GM23338 (cell line): ENCODE measurements at regions not wholly inside any gene's neighbourhood (a gene's known extent, or its start where the extent isn't known, plus 50 kb on each side); places are given as distances from the start of the nearest gene placed in this dataset.

Experiments used
- ATAC-seq: fragments of 200-7000 bp; cut with Tn5 transposase; 3 replicates; pipeline ENCODE4 v1.9.1; 2020
- DNase-seq: peaks from one replicate; pipeline ENCODE4 v3.0.0-alpha.2; 2015; ENCODE audit warnings: low spot score
- H2AFZ ChIP-seq: fragments of 200-600 bp; sonication (generic); 2 replicates; pipeline ENCODE4 v1.8.0; 2016; ENCODE audit warnings: antibody characterized with exemption, mild to moderate bottlenecking, moderate library complexity
- H3F3A ChIP-seq: fragments of 200-600 bp; sonication (generic); replicated peaks from 2 replicates; pipeline ENCODE4 v1.8.0; 2017; ENCODE audit warnings: antibody characterized with exemption, mixed run types, low read depth
- H3K27ac ChIP-seq: fragments of 200-600 bp; sonication (generic); 2 replicates; pipeline ENCODE4 v1.6.1; 2016; ENCODE audit warnings: low read depth
- H3K27me3 ChIP-seq: fragments of 200-600 bp; sonication (generic); 2 replicates; pipeline ENCODE4 v1.8.0; 2016; ENCODE audit warnings: mild to moderate bottlenecking, mixed run types, moderate library complexity; ENCODE audit not compliant: insufficient read depth
- H3K36me3 ChIP-seq: fragments of 200-600 bp; sonication (generic); 2 replicates; pipeline ENCODE4 v1.8.0; 2016; ENCODE audit warnings: mild to moderate bottlenecking; ENCODE audit not compliant: insufficient read depth
- H3K4me1 ChIP-seq: fragments of 200-600 bp; sonication (generic); 2 replicates; pipeline ENCODE4 v1.8.0; 2016; ENCODE audit warnings: mild to moderate bottlenecking, moderate library complexity; ENCODE audit not compliant: insufficient read depth
- H3K4me2 ChIP-seq: fragments of 200-600 bp; sonication (generic); 2 replicates; pipeline ENCODE4 v1.7.1; 2017; ENCODE audit warnings: mixed run types
- H3K4me3 ChIP-seq: fragments of 200-600 bp; sonication (generic); 2 replicates; pipeline ENCODE4 v1.6.1; 2016; ENCODE audit warnings: mixed run types
- H3K79me2 ChIP-seq: fragments of 200-600 bp; sonication (generic); replicated peaks from 2 replicates; pipeline ENCODE4 v1.8.0; 2017; ENCODE audit warnings: mild to moderate bottlenecking; ENCODE audit not compliant: insufficient read depth
- H3K9me2 ChIP-seq: fragments of 200-600 bp; sonication (generic); 2 replicates; pipeline ENCODE4 v1.8.0; 2017; ENCODE audit not compliant: insufficient read depth
- H4K20me1 ChIP-seq: fragments of 200-600 bp; sonication (generic); replicated peaks from 2 replicates; pipeline ENCODE4 v1.8.0; 2017; ENCODE audit warnings: mild to moderate bottlenecking; ENCODE audit not compliant: insufficient read depth
- H3K27ac Mint-ChIP-seq: 2 replicates; pipeline ENCODE4 v1.8.0; 2020; ENCODE audit warnings: inconsistent platforms, mild to moderate bottlenecking, moderate library complexity, mixed read lengths
- H3K27me3 Mint-ChIP-seq: 3 replicates; pipeline ENCODE4 v1.8.0; 2022; ENCODE audit warnings: low read depth, mild to moderate bottlenecking, moderate library complexity, mixed read lengths, inconsistent platforms; ENCODE audit not compliant: insufficient read depth, poor library complexity
- H3K36me3 Mint-ChIP-seq: 3 replicates; pipeline ENCODE4 v1.8.0; 2021; ENCODE audit warnings: low read depth, mild to moderate bottlenecking, inconsistent platforms, moderate library complexity, mixed read lengths
- H3K4me1 Mint-ChIP-seq: 3 replicates; pipeline ENCODE4 v1.8.0; 2020; ENCODE audit warnings: mild to moderate bottlenecking, inconsistent platforms, mixed read lengths
- H3K4me3 Mint-ChIP-seq: 3 replicates; pipeline ENCODE4 v1.8.0; 2021; ENCODE audit warnings: moderate library complexity, mild to moderate bottlenecking, inconsistent platforms, mixed read lengths
- H3K9me3 Mint-ChIP-seq: 3 replicates; pipeline ENCODE4 v1.8.0; 2020; ENCODE audit warnings: moderate library complexity, mild to moderate bottlenecking, inconsistent platforms, mixed read lengths
- CREB1 ChIP-seq: fragments of 250-450 bp; sonication (Bioruptor Pico); IDR thresholded peaks from 2 replicates; pipeline ENCODE4 v1.5.0; 2020; ENCODE audit warnings: low read depth, mild to moderate bottlenecking, moderate library complexity
- CTCF ChIP-seq, 2 experiments: fragments of 200-600 bp in 1 of 2; sonication (generic) in 1 of 2; conservative IDR thresholded peaks; 2 replicates each; pipeline versions ENCODE4 v1.5.1 to v1.6.1; 2016 to 2017; ENCODE audit warnings: antibody characterized with exemption in 2 of 2, low read depth in 2 of 2, mild to moderate bottlenecking in 2 of 2, moderate library complexity in 1 of 2
- ETS1 ChIP-seq: IDR thresholded peaks from 2 replicates; pipeline ENCODE4 v1.6.1; 2016; ENCODE audit warnings: antibody characterized with exemption
- EZH2phosphoT487 ChIP-seq: fragments of 200-600 bp; sonication (generic); IDR thresholded peaks from one replicate; pipeline ENCODE4 v1.8.1; 2018; ENCODE audit warnings: antibody characterized with exemption; ENCODE audit not compliant: unreplicated experiment
- JUNB ChIP-seq: IDR thresholded peaks from one replicate; pipeline ENCODE4 v1.6.1; 2016; ENCODE audit warnings: antibody characterized with exemption; ENCODE audit not compliant: unreplicated experiment
- NANOG ChIP-seq: IDR thresholded peaks from 2 replicates; pipeline ENCODE4 v1.6.1; 2016; ENCODE audit warnings: antibody characterized with exemption, borderline replicate concordance
- POLR2AphosphoS5 ChIP-seq: IDR thresholded peaks from 2 replicates; pipeline ENCODE4 v1.6.1; 2016; ENCODE audit warnings: antibody characterized with exemption, low read depth
- REST ChIP-seq: IDR thresholded peaks from one replicate; pipeline ENCODE4 v1.6.1; 2018; ENCODE audit warnings: antibody characterized with exemption; ENCODE audit not compliant: unreplicated experiment
- STAT1 ChIP-seq: IDR thresholded peaks from one replicate; pipeline ENCODE4 v1.6.1; 2016; ENCODE audit warnings: antibody characterized with exemption; ENCODE audit not compliant: unreplicated experiment
- ZNF331 ChIP-seq: fragments of 250-450 bp; sonication (Bioruptor Pico); IDR thresholded peaks from 2 replicates; pipeline ENCODE4 v1.5.0; 2020; ENCODE audit warnings: low read depth, mild to moderate bottlenecking, moderate library complexity
- ZNF462 ChIP-seq: fragments of 250-450 bp; sonication (Bioruptor Pico); IDR thresholded peaks from 2 replicates; pipeline ENCODE4 v1.5.0; 2020; ENCODE audit warnings: mild to moderate bottlenecking, moderate library complexity

- Histone ChIP-seq H3K4me2 (no peak overlapping the region), H3K27me3 (peaks cover 49% of the 10 kb centered on the region), H3K4me1 (peaks cover 12% of the 10 kb centered on the region), H3K27ac (no peak overlapping the region), H3K79me2 (no peaks in the 10 kb centered on the region), H4K20me1 (no peaks in the 10 kb centered on the region), H3K36me3 (no peaks in the 10 kb centered on the region), H3F3A (0 out of 2 replicates have a peak, but pooled peaks cover 4% of the 10 kb centered on the region), H2AFZ (no peak overlapping the region), H3K9me2 (no peaks in the 10 kb centered on the region), H3K4me3 (no peak overlapping the region)
- Mint-ChIP-seq H3K9me3 (no peaks in the 10 kb centered on the region), H3K4me1 (peaks cover 14% of the 10 kb centered on the region), H3K27me3 (peaks cover 38% of the 10 kb centered on the region), H3K27ac (no peak overlapping the region), H3K36me3 (no peaks in the 10 kb centered on the region), H3K4me3 (no peak overlapping the region)
- TF ChIP-seq JUNB = no peak
- no peak for TF ChIP-seq ZNF462 (CRISPR knock-in tag)
- no peak for TF ChIP-seq REST
- no peak for TF ChIP-seq ETS1
- no peak for TF ChIP-seq ZNF331 (CRISPR knock-in tag)
- TF ChIP-seq CREB1 (CRISPR knock-in tag) = no peak
- TF ChIP-seq CTCF (conservative IDR thresholded peaks at IDR 0.05; ENCODE audit: low read depth in 2 of 2) = no peak
- no peak for TF ChIP-seq EZH2phosphoT487
- no peak for TF ChIP-seq POLR2AphosphoS5
- TF ChIP-seq STAT1 = no peak
- no peak for TF ChIP-seq NANOG
- ATAC-seq (no peak), DNase-seq (no peak)
These were observed 59.7 kb upstream of the MAPRE2 start for GRCh38 chr18:34981487-34981886.
